GM12878 (cell line): ENCODE measurements at regions not wholly inside any gene's neighbourhood (a gene's known extent, or its start where the extent isn't known, plus 50 kb on each side); places are given as distances from the start of the nearest gene placed in this dataset.

ENCODE experiments used
- ATAC-seq: fragments of 200-7000 bp; cut with Tn5 transposase; 3 replicates; pipeline ENCODE4 v1.9.1; 2020; ENCODE audit warnings: mild to moderate bottlenecking, moderate library complexity
- BruUV-seq: library from RNA; stranded (reverse); fragments of 400-500 nt; replicated peaks from 2 replicates; lab custom pipeline; 2021; lab: Mats Ljungman, UMichigan
- CTCF ChIA-PET: fragments of 300-600 bp; sonication (Branson Sonifier 250); formaldehyde crosslinking; extraction: SDS; loops from one replicate; lab custom pipeline; 2021; ENCODE audit warnings: inconsistent platforms; lab: Yijun Ruan, JAX
- POLR2A ChIA-PET: fragments of 350-600 bp; formaldehyde crosslinking; extraction: SDS; loops from one replicate; lab custom pipeline; 2021; ENCODE audit warnings: inconsistent platforms; lab: Charles Lee
- RAD21 ChIA-PET: fragments of 300-600 bp; sonication (Branson Sonifier 250); formaldehyde crosslinking; loops from one replicate; lab custom pipeline; 2023; ENCODE audit warnings: antibody characterized with exemption; ENCODE audit not compliant: unreplicated experiment; lab: Charles Lee
- SMC1A ChIA-PET: fragments of 300-600 bp; sonication (Branson Sonifier 250); formaldehyde crosslinking; loops from one replicate; lab custom pipeline; 2023; ENCODE audit not compliant: unreplicated experiment, uncharacterized antibody; lab: Charles Lee
- DNase-seq: peaks from one replicate; pipeline ENCODE4 v3.0.0-alpha.2; 2011; ENCODE audit warnings: low read depth, low spot score
- FAIRE-seq: peaks from 3 replicates; lab custom pipeline; 2011; peaks lifted over from hg19 to GRCh38; lab: Jason Lieb, UNC
- H2AFZ ChIP-seq: 2 replicates; pipeline ENCODE4 v1.6.0; 2011; ENCODE audit warnings: low read depth, low read length, control low read depth; ENCODE audit not compliant: control insufficient read depth
- H3K27ac ChIP-seq: 2 replicates; pipeline ENCODE4 v1.5.1; 2011; ENCODE audit warnings: control low read depth; ENCODE audit not compliant: control insufficient read depth, insufficient read depth
- H3K27me3 ChIP-seq, 2 experiments: replicated peaks in 1 of 2; 2 replicates each; pipeline versions ENCODE4 v1.6.0 to v1.6.1; 2011; ENCODE audit warnings: low read length in 1 of 2; ENCODE audit not compliant: control insufficient read depth in 2 of 2, insufficient read depth in 2 of 2
- H3K36me3 ChIP-seq, 2 experiments: 2 replicates each; pipeline ENCODE4 v1.5.1; 2011; ENCODE audit warnings: low read length in 1 of 2; ENCODE audit not compliant: control insufficient read depth in 2 of 2, insufficient read depth in 2 of 2
- H3K4me1 ChIP-seq: 2 replicates; pipeline ENCODE4 v1.6.1; 2011; ENCODE audit warnings: mild to moderate bottlenecking, low read length, moderate library complexity, mixed read lengths; ENCODE audit not compliant: control insufficient read depth, insufficient read depth
- H3K4me2 ChIP-seq: 2 replicates; pipeline ENCODE4 v1.6.0; 2011; ENCODE audit warnings: control low read depth; ENCODE audit not compliant: control insufficient read depth, insufficient read depth
- H3K4me3 ChIP-seq: fragments of 200-600 bp; sonication (generic); 2 replicates; pipeline ENCODE4 v1.5.1; 2016
- H3K79me2 ChIP-seq: 2 replicates; pipeline ENCODE4 v1.6.0; 2011; ENCODE audit warnings: low read length; ENCODE audit not compliant: control insufficient read depth, insufficient read depth
- H3K9ac ChIP-seq: 2 replicates; pipeline ENCODE4 v1.8.0; 2011; ENCODE audit warnings: low read length, control low read depth, mixed read lengths; ENCODE audit not compliant: control insufficient read depth, insufficient read depth
- H3K9me3 ChIP-seq: replicated peaks from 3 replicates; pipeline ENCODE4 v1.5.1; 2011; ENCODE audit warnings: mild to moderate bottlenecking, low read length; ENCODE audit not compliant: control insufficient read depth, insufficient read depth
- H4K20me1 ChIP-seq: 2 replicates; pipeline ENCODE4 v1.6.0; 2011; ENCODE audit not compliant: control insufficient read depth, insufficient read depth
- CBX5 ChIP-seq: sonication (generic); IDR thresholded peaks from 2 replicates; pipeline ENCODE4 v1.6.1; 2016; ENCODE audit warnings: low read depth, moderate library complexity, mild to moderate bottlenecking, inconsistent platforms
- HCFC1 ChIP-seq: fragments of 150-350 bp; IDR thresholded peaks from 2 replicates; pipeline ENCODE4 v1.6.1; 2014; ENCODE audit warnings: low read length
- YBX1 ChIP-seq: fragments of 450-650 bp; IDR thresholded peaks from 2 replicates; pipeline ENCODE4 v1.6.1; 2016; ENCODE audit warnings: antibody characterized with exemption
- ZNF274 ChIP-seq: IDR thresholded peaks from one replicate; pipeline ENCODE4 v1.8.0; 2011; ENCODE audit not compliant: insufficient read length, insufficient read depth
- ZNF622 ChIP-seq: fragments of 450-650 bp; IDR thresholded peaks from 2 replicates; pipeline ENCODE4 v1.6.1; 2017; ENCODE audit warnings: mild to moderate bottlenecking, inconsistent platforms
- WGBS: methylation state at CpG from one replicate; pipeline ENCODE4 v1.1.6; 2016; ENCODE audit warnings: low lambda C conversion rate; ENCODE audit not compliant: insufficient replicate concordance, insufficient coverage; ENCODE audit errors: missing lambda C conversion rate; 5-methylcytosine and 5-hydroxymethylcytosine counted together
- in situ Hi-C: fragments of 300-500 bp; cut with MboI; formaldehyde crosslinking; loops from 9 replicates; pipeline ENCODE4 v1.14.3; 2018; ENCODE audit warnings: mixed read lengths
- intact Hi-C: fragments of 100-400 bp; cut with micrococcal nuclease; formaldehyde crosslinking; loops from one replicate; pipeline ENCODE4 v1.14.2; 2022; ENCODE audit not compliant: unreplicated experiment
- TF ChIP-seq, protein P1 (sequence below): fragments of 450-650 bp; IDR thresholded peaks from 2 replicates; pipeline ENCODE4 v1.6.1; 2016; ENCODE audit warnings: mild to moderate bottlenecking

DNA sequence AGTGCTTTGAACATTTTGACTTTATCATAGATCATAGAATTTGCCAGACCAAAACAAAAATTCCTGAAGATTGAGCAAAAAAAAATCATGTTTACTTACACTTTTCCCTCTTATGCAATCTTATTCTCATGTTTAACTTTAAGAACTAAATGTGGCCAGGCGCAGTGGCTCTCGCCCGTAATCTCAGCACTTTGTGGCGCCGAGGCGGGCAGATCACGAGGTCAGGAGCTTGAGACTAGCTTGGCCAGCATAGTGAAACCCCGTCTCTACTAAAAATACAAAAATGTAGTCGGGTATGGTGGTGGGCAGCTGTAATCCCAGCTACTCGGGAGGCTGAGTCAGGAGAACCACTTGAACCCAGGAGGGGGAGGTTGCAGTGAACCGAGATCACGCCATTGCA, 227.9 kb upstream of the KYNU start:
- in situ Hi-C loops, result no loop called here
- H3K79me2 ChIP-seq, result no peaks in the 10 kb centered on the region
- H3K9me3 ChIP-seq, result no peaks in the 10 kb centered on the region
- H3K27ac ChIP-seq, result no peak overlapping the region
- no peaks in the 10 kb centered on the region for H3K27me3 ChIP-seq
- SMC1A ChIA-PET, result interaction anchor here (1.4 kb wide), 1 partner anchor 9 kb away, joined by 3 read pairs; no protein-coding TSS in a partner anchor
- H4K20me1 ChIP-seq, result no peaks in the 10 kb centered on the region
- 63% methylated on average over 11 of the region's 12 CpGs for WGBS
- RAD21 ChIA-PET, result no interaction called here
- no peak for FAIRE-seq
- POLR2A ChIA-PET, result no interaction called here
- TF ChIP-seq ZNF274, result no peak
- CTCF ChIA-PET, result no interaction called here
- no peak overlapping the region for H3K9ac ChIP-seq
- no peaks in the 10 kb centered on the region for H3K36me3 ChIP-seq
- H2AFZ ChIP-seq, result no peak overlapping the region
- no peak for ATAC-seq
- H3K4me2 ChIP-seq, result no peak overlapping the region
- intact Hi-C loops, result loop anchor here (10.0 kb wide), 1 partner anchor 485 kb away; no protein-coding TSS in a partner anchor
- no peak overlapping the region for H3K4me3 ChIP-seq
- BruUV-seq, result no TSS peak
- H3K4me1 ChIP-seq, result no peaks in the 10 kb centered on the region
- DNase-seq, result no peak

DNA sequence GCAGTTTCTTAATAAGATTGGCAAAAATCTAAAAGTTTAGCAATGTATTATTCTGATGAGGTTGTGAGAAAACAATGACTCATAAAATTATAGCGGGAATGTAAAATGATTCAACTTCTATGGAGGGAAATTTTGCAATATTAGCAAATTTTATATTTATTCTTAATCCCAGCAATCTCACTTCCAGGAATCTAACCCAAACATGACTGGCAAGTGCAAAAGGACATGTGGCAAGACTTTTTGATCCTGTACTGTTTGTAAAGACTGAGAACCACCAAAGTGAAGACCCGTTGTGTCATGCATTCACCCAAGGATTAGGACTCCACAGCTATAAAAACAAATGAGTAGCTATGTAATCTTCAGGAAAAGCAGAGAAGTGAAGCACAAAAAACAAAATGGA, 234.8 kb upstream of the KYNU start:
- intact Hi-C loops, result loop anchor here (10.0 kb wide), 1 partner anchor 478 kb away; no protein-coding TSS in a partner anchor
- FAIRE-seq (no peak), ATAC-seq (no peak), DNase-seq (no peak)
- H3K79me2 ChIP-seq, result no peaks in the 10 kb centered on the region
- no peak for TF ChIP-seq CBX5
- TF ChIP-seq, protein P1, sequence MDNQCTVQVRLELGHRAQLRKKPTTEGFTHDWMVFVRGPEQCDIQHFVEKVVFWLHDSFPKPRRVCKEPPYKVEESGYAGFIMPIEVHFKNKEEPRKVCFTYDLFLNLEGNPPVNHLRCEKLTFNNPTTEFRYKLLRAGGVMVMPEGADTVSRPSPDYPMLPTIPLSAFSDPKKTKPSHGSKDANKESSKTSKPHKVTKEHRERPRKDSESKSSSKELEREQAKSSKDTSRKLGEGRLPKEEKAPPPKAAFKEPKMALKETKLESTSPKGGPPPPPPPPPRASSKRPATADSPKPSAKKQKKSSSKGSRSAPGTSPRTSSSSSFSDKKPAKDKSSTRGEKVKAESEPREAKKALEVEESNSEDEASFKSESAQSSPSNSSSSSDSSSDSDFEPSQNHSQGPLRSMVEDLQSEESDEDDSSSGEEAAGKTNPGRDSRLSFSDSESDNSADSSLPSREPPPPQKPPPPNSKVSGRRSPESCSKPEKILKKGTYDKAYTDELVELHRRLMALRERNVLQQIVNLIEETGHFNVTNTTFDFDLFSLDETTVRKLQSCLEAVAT, result no peak
- TF ChIP-seq HCFC1, result no peak
- no peak for TF ChIP-seq ZNF622
- no peak for TF ChIP-seq YBX1
- no peak overlapping the region for H2AFZ ChIP-seq
- RAD21 ChIA-PET, result no interaction called here
- POLR2A ChIA-PET, result no interaction called here
- no peak overlapping the region for H3K27ac ChIP-seq
- WGBS, result 67% methylated on average over 2 of the region's 2 CpGs
- SMC1A ChIA-PET, result no interaction called here
- CTCF ChIA-PET, result no interaction called here
- no peaks in the 10 kb centered on the region for H3K27me3 ChIP-seq
- no peaks in the 10 kb centered on the region for H3K4me1 ChIP-seq
- H3K4me3 ChIP-seq, result no peak overlapping the region
- H3K36me3 ChIP-seq, result no peaks in the 10 kb centered on the region
- no TSS peak for BruUV-seq
- no peak overlapping the region for H3K4me2 ChIP-seq
- no peaks in the 10 kb centered on the region for H3K9me3 ChIP-seq
- no peak overlapping the region for H3K9ac ChIP-seq
- no peaks in the 10 kb centered on the region for H4K20me1 ChIP-seq
- in situ Hi-C loops, result no loop called here
